ENCODE measurements at regions not wholly inside any gene's neighbourhood (a gene's known extent, or its start where the extent isn't known, plus 50 kb on each side); places are given as distances from the start of the nearest gene placed in this dataset.
A peak's percentile ranks its signal among the peaks of the same experiment; 100 is the strongest.

- H3K9me3 ChIP-seq = peaks cover 0 to 13% (median 4%) of the 10 kb centered on the region in 12 donors
- no peaks in the 10 kb centered on the region for H3K36me3 ChIP-seq
- WGBS, 4 donors = 53 to 92% (median 83%) methylated on average over 1 of the region's 1 CpG
- H3K27me3 ChIP-seq = no peaks in the 10 kb centered on the region
- ATAC-seq (no peak), DNase-seq (no peak)
- TF ChIP-seq CTCF (IDR thresholded peaks at IDR 0.05) (no peak), POLR2A (IDR thresholded peaks at IDR 0.05) (no peak)
- no peaks in the 10 kb centered on the region for H3K4me1 ChIP-seq
- intact Hi-C loops (cut with DNase I) = no loop called here
- H3K27ac ChIP-seq = peak overlapping the region in 1 of 12 donors; percentile 0
- no peak overlapping the region for H3K4me3 ChIP-seq
Observed at GRCh38 chr2:7765236-7765635, 848.0 kb downstream of the RNF144A start.

GRCh38 chr2:7766088-7766722 is 849.0 kb downstream of the RNF144A start:
- no peaks in the 10 kb centered on the region for H3K4me1 ChIP-seq
- peaks cover 0 to 13% (median 4%) of the 10 kb centered on the region in 12 donors for H3K9me3 ChIP-seq
- H3K36me3 ChIP-seq = no peaks in the 10 kb centered on the region
- ATAC-seq = no peak
- H3K4me3 ChIP-seq = no peak overlapping the region
- DNase-seq = no peak
- WGBS, 4 donors = 68 to 78% (median 74%) methylated on average over 8 of the region's 8 CpGs
- intact Hi-C loops (cut with DNase I) = no loop called here
- no peak for TF ChIP-seq POLR2A (IDR thresholded peaks at IDR 0.05)
- no peak for TF ChIP-seq CTCF (IDR thresholded peaks at IDR 0.05)
- H3K27me3 ChIP-seq = no peaks in the 10 kb centered on the region
- peak overlapping the region in 1 of 12 donors; percentile 79 for H3K27ac ChIP-seq

GRCh38 chr2:7766978-7767565 is 849.9 kb downstream of the RNF144A start:
- H3K36me3 ChIP-seq = no peaks in the 10 kb centered on the region
- ATAC-seq (no peak), DNase-seq (no peak)
- peaks cover 0 to 13% (median 4%) of the 10 kb centered on the region in 12 donors for H3K9me3 ChIP-seq
- TF ChIP-seq POLR2A (IDR thresholded peaks at IDR 0.05) = no peak
- no peak for TF ChIP-seq CTCF (IDR thresholded peaks at IDR 0.05)
- H3K4me1 ChIP-seq = no peaks in the 10 kb centered on the region
- WGBS, 4 donors = 93 to 96% (median 95%) methylated on average over 19 to 26 of the region's 26 CpGs
- H3K27me3 ChIP-seq = no peaks in the 10 kb centered on the region
- peak overlapping the region in 1 of 12 donors; percentile 79 for H3K27ac ChIP-seq
- H3K4me3 ChIP-seq = no peak overlapping the region
- intact Hi-C loops (cut with DNase I) = no loop called here

- no peaks in the 10 kb centered on the region for H3K27me3 ChIP-seq
- TF ChIP-seq POLR2A (IDR thresholded peaks at IDR 0.05) (no peak), CTCF (IDR thresholded peaks at IDR 0.05) (no peak)
- H3K27ac ChIP-seq = peak overlapping the region in 1 of 12 donors; percentile 79
- peaks cover 0 to 2% (median 0%) of the 10 kb centered on the region in 12 donors for H3K4me1 ChIP-seq
- WGBS, 4 donors = 95 to 99% (median 98%) methylated on average over 4 of the region's 4 CpGs
- ATAC-seq = no peak
- H3K9me3 ChIP-seq = peaks cover 0 to 13% (median 4%) of the 10 kb centered on the region in 12 donors
- H3K36me3 ChIP-seq = no peaks in the 10 kb centered on the region
- intact Hi-C loops (cut with DNase I) = no loop called here
- H3K4me3 ChIP-seq = no peak overlapping the region
- DNase-seq = no peak
Observed at GRCh38 chr2:7767902-7768301, 850.7 kb downstream of the RNF144A start.

Measured in heart left ventricle (tissue), 16 donors.